ENCODE measurements at regions not wholly inside any gene's neighbourhood (a gene's known extent, or its start where the extent isn't known, plus 50 kb on each side); places are given as distances from the start of the nearest gene placed in this dataset.
A peak's percentile ranks its signal among the peaks of the same experiment; 100 is the strongest.

DNA sequence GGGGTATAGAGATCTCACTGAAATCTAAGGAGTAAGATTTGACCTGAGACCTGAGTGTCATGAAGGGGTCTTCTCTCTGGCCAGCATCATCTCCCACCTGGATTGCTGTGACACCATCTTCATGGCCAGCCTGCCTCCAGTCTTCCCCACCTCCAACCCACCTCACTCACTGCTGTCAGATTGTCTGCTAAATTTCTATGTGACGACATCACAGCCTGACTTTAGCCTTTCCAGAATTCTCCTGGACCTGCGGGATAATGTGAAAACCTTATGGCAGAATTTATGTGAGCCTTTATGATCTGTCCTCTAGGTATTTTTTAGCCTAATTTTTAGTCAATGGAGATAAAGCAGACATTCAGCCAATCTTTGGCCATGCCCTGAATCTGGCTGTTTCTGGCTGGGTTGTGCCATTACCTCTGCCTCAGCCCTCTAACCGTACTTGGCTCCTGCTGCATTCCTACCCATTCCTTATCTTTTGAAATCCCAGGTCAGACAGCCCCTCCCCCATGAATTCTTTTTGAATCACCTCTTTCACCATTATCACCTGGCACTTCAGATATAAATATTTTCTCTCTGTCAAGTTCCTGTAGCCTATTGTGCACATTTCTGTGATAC, 66.4 kb upstream of the MMADHC start:
- no peak for DNase-seq (ENCODE audit: missing footprints)

DNA sequence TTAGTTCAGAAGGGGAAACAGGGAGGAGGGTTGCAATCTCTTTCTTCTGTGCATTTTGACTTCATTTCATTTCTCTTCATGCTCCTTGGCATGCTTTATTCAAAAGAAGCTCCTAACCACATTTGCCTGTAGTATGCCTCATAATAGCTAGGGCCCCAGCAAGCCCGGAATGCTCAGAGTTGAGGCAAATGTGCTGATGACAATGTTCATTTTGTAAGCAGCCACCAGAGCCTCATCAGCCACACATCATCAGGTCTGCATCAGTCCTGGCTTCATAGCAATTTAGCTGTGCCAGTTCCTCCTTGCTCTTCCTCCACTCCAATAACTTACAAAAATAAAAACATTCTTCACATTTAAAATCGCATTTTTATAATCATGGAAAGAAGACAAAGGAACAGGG, 65.4 kb upstream of the MMADHC start:
- ATAC-seq, result peak; percentile 62
- peak; percentile 50 for DNase-seq (ENCODE audit: missing footprints)

More for the DNA sequence above, 66.4 kb upstream of the MMADHC start:
- no peak for ATAC-seq
- intact Hi-C loops (cut with DNase I), result no loop called here

GRCh38 chr2:149652526-149652925, 65.0 kb upstream of the MMADHC start:
- DNase-seq (ENCODE audit: missing footprints) (no peak), ATAC-seq (peak; percentile 32)
- intact Hi-C loops (cut with DNase I), result no loop called here

More for the DNA sequence above, 65.4 kb upstream of the MMADHC start:
- intact Hi-C loops (cut with DNase I), result no loop called here

DNA sequence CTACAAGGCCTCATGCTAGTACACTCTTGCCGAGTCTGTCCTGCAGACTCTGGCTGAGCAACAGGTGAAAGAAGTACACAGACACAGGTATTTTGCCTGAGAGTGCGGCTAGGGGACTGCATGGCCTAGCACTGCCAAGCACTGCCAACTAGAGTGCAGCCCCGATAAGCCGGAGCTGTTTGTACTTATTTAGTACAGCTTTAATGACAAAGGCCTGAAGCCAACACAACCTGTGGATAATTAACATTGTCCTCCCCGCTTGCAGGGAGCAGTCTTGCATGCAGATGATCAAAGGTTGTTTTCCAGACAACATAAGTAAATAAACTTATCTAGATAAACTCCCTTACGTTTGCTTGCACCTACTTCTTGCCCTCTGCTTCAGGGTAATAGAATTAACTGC, 63.7 kb upstream of the MMADHC start:
- intact Hi-C loops (cut with DNase I), result no loop called here
- ATAC-seq (no peak), DNase-seq (ENCODE audit: missing footprints) (no peak)

GRCh38 chr2:149650006-149650405, 62.4 kb upstream of the MMADHC start:
- no peak for ATAC-seq

DNA sequence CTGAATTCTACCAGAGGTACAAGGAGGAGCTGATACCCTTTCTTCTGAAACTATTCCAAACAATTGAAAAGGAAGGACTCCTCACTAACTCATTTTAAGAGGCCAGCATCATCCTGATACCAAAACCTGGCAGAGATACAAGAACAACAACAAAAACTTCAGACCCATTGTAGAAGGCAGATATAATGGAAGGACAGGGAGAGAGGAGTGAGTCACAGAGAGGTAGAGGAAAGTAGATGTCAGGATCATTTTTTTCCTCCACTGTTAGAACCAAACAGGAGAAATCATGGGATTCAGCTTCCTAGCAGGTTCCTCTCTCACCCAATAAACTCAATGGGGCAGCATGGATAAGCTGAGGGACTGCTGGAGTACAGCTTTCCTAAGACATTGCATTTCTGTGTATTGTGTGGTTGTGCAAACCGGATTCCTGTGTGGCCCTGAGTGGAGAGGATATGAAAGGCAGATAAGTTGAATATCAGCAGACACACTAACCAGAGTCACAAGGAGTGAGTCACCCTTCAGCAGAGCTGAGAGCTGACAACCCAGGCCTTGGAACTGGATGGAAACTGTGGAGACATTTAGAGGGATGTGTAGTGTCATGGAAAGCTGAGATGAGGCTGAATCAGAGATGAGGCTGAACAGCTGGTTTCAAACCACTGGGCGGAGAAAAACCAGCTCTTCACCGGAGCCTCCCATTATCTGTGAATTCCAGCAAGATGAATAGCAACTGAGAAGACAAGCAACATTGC, 60.9 kb upstream of the MMADHC start:
- intact Hi-C loops (cut with DNase I), result no loop called here
- DNase-seq (ENCODE audit: missing footprints), result peak; percentile 45
- peak; percentile 93 for ATAC-seq

More at GRCh38 chr2:149650006-149650405, 62.4 kb upstream of the MMADHC start:
- intact Hi-C loops (cut with DNase I), result no loop called here
- DNase-seq (ENCODE audit: missing footprints), result no peak

GRCh38 chr2:149645391-149645790, 57.8 kb upstream of the MMADHC start:
- ATAC-seq, result no peak
- DNase-seq (ENCODE audit: missing footprints), result no peak
- intact Hi-C loops (cut with DNase I), result no loop called here

All from Right ventricle myocardium inferior (tissue), 1 donor.